ENCODE measurements at regions not wholly inside any gene's neighbourhood (a gene's known extent, or its start where the extent isn't known, plus 50 kb on each side); places are given as distances from the start of the nearest gene placed in this dataset.

GRCh38 chr7:12136523-12136922, 74.6 kb upstream of the TMEM106B start:
- no peak for TF ChIP-seq EP300 (IDR thresholded peaks at IDR 0.05)
- TF ChIP-seq CTCF (IDR thresholded peaks at IDR 0.05), result no peak
- TF ChIP-seq POLR2A (IDR thresholded peaks at IDR 0.05), result no peak

All from ovary (tissue), 3 donors.